Sigmoid colon (tissue), 6 donors: ENCODE measurements at regions not wholly inside any gene's neighbourhood (a gene's known extent, or its start where the extent isn't known, plus 50 kb on each side); places are given as distances from the start of the nearest gene placed in this dataset.

Experiments
- DNase-seq: peaks from one replicate; pipeline ENCODE4 v3.0.0-alpha.2; 2019
- H3K27ac ChIP-seq, 4 donors: fragments of 200-600 bp; sonication (generic); one replicate each; pipeline ENCODE4 v1.5.1; 2016 to 2019; ENCODE audit warnings: mild to moderate bottlenecking in 1 of 4
- H3K27me3 ChIP-seq, 3 donors: fragments of 200-600 bp; sonication (generic); one replicate each; pipeline ENCODE4 v1.5.1; 2019; ENCODE audit warnings: mild to moderate bottlenecking in 1 of 3
- H3K36me3 ChIP-seq, 4 donors: fragments of 200-600 bp; sonication (generic); one replicate each; pipeline ENCODE4 v1.5.1; 2016 to 2019
- H3K4me1 ChIP-seq, 4 donors: fragments of 200-600 bp; sonication (generic); one replicate each; pipeline ENCODE4 v1.5.1; 2017 to 2019
- H3K4me3 ChIP-seq, 4 donors: fragments of 200-600 bp; sonication (generic); one replicate each; pipeline ENCODE4 v1.5.1; 2017 to 2019; ENCODE audit warnings: mild to moderate bottlenecking in 2 of 4, moderate library complexity in 1 of 4
- H3K9me3 ChIP-seq, 4 donors: fragments of 200-600 bp in 3 of 4; sonication (generic) in 3 of 4; one replicate each; pipeline versions ENCODE4 v1.5.1 to v1.6.1; 2013 to 2019
- EP300 ChIP-seq, 4 donors: sonication (generic); formaldehyde crosslinking; IDR thresholded peaks; one replicate each; pipeline ENCODE4 v1.6.1; 2017; ENCODE audit warnings: antibody characterized with exemption in 4 of 4
- POLR2A ChIP-seq, 2 donors: fragments of 450-650 bp; IDR thresholded peaks; one replicate each; pipeline ENCODE4 v1.6.1; 2016; ENCODE audit warnings: antibody characterized with exemption in 2 of 2, mild to moderate bottlenecking in 2 of 2, moderate library complexity in 2 of 2
- POLR2AphosphoS5 ChIP-seq, 4 donors: sonication (generic); formaldehyde crosslinking; IDR thresholded peaks; one replicate each; pipeline ENCODE4 v1.6.1; 2017; ENCODE audit warnings: antibody characterized with exemption in 4 of 4
- WGBS, 2 donors: extraction: QIAGEN DNeasy Blood & Tissue Kit; methylation state at CpG; one replicate each; pipeline ENCODE4 v1.1.7; 2013; 5-methylcytosine and 5-hydroxymethylcytosine counted together
- intact Hi-C: fragments of 100-400 bp; cut with DNase I; formaldehyde crosslinking; loops from one replicate; pipeline ENCODE4 v1.15.1; 2023
- TF ChIP-seq, protein P1 (sequence below), 4 experiments: fragments of 450-650 bp in 3 of 4; fragments of 200-600 bp in 1 of 4; IDR thresholded peaks; one replicate each; pipeline ENCODE4 v1.5.1; 2016 to 2019; ENCODE audit warnings: antibody characterized with exemption in 4 of 4, mild to moderate bottlenecking in 3 of 4, moderate library complexity in 2 of 4
- donor health status: healthy with polysubstance abuse.
- donor health status: healthy.

DNA sequence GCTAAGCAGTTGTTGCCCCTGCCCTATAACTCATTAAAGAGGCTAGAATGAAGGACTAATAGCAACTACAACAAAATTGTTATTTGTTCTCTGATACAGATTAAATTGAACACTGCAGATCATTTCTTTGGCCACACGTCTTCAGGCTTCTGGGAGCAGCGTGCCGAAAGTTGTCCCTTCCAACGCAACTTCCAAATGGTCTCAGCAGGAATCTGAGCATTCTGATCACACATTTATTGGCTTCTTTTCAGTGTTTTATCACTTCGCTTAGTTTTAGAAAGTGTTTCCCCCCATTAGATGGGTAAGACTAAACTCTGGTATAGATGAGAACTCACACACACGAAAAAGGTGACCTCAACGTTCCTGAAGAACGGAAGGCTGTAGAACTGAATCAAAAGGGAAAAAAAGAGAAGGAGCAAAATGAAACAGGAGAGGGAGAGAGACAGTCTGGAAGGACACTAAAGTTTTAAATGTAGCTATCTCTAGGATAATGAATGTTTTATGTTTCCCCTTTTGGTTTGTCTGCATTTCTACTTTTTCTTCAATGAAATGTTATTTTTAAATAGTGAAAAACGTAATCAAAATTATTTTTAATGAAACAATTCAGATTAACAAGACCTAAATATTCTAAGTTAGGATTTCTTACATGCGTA, 336.5 kb downstream of the RRAGC start:
- intact Hi-C loops = no loop called here
- Histone ChIP-seq H3K4me1 (no peaks in the 10 kb centered on the region), H3K9me3 (no peaks in the 10 kb centered on the region), H3K27me3 (peaks cover 0 to 44% (median 18%) of the 10 kb centered on the region in 3 donors), H3K27ac (no peak overlapping the region), H3K4me3 (no peak overlapping the region), H3K36me3 (no peaks in the 10 kb centered on the region)
- whole genome bisulfite sequencing, 2 donors = 74 to 79% methylated on average over 10 of the region's 10 CpGs
- no peak for TF ChIP-seq EP300 (IDR thresholded peaks at IDR 0.05)
- DNase-seq = no peak

DNA sequence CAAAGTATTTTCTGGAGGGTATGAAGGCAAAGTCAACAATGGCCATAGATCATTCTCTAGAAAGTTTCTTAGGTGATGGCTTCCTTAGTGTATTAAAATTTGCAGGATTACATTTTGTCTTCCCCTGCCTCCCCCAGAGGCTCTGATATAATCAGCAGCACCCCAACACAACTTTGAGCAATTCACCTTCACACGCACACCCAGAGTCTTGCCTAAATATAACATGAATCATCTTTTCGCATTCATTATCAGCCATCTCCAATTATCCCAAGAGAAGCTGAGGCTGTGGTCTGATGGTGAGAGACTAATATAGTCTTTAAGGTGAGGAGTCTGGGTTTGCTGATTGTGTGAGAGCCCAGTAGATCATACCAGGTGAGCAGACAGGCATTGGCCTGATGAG, 343.0 kb downstream of the RRAGC start:
- intact Hi-C loops = no loop called here
- Histone ChIP-seq H3K4me3 (no peak overlapping the region), H3K27ac (no peak overlapping the region), H3K36me3 (no peaks in the 10 kb centered on the region), H3K4me1 (no peaks in the 10 kb centered on the region), H3K9me3 (no peaks in the 10 kb centered on the region), H3K27me3 (peaks cover 0 to 2% (median 0%) of the 10 kb centered on the region in 3 donors)
- DNase-seq = no peak
- 93% methylated on average over 2 of the region's 2 CpGs for WGBS, 2 donors
- TF ChIP-seq, protein P1, sequence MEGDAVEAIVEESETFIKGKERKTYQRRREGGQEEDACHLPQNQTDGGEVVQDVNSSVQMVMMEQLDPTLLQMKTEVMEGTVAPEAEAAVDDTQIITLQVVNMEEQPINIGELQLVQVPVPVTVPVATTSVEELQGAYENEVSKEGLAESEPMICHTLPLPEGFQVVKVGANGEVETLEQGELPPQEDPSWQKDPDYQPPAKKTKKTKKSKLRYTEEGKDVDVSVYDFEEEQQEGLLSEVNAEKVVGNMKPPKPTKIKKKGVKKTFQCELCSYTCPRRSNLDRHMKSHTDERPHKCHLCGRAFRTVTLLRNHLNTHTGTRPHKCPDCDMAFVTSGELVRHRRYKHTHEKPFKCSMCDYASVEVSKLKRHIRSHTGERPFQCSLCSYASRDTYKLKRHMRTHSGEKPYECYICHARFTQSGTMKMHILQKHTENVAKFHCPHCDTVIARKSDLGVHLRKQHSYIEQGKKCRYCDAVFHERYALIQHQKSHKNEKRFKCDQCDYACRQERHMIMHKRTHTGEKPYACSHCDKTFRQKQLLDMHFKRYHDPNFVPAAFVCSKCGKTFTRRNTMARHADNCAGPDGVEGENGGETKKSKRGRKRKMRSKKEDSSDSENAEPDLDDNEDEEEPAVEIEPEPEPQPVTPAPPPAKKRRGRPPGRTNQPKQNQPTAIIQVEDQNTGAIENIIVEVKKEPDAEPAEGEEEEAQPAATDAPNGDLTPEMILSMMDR (IDR thresholded peaks at IDR 0.05) = no peak
- TF ChIP-seq POLR2AphosphoS5 (IDR thresholded peaks at IDR 0.05) (no peak), POLR2A (IDR thresholded peaks at IDR 0.05) (no peak), EP300 (IDR thresholded peaks at IDR 0.05) (no peak)

DNA sequence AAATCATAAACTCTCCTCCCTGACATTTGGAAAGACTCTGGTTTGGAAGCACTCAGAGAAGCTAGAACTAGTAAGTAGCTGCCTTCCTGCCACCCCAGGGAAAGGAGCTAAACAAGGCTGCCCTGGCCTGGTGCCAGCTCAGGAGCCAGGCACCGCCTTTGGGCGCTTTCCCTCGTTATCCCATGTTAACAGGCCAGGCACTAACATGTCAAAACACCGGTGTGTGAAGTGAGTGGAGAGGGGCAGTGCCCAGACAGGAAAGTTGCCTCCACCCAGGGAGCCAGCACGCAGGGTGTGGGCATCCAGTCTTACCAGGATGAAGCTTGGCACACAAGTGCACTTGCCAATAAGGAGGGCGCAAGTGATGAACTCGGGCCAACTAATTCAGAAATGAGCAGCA, 346.8 kb downstream of the RRAGC start:
- Histone ChIP-seq H3K9me3 (no peaks in the 10 kb centered on the region), H3K4me3 (no peak overlapping the region), H3K27me3 (peaks cover 0 to 21% (median 0%) of the 10 kb centered on the region in 3 donors), H3K4me1 (no peaks in the 10 kb centered on the region), H3K36me3 (no peaks in the 10 kb centered on the region), H3K27ac (no peak overlapping the region)
- WGBS, 2 donors = 42 to 78% methylated on average over 7 of the region's 7 CpGs
- DNase-seq = no peak
- TF ChIP-seq POLR2AphosphoS5 (IDR thresholded peaks at IDR 0.05) (no peak), EP300 (IDR thresholded peaks at IDR 0.05) (no peak), POLR2A (IDR thresholded peaks at IDR 0.05) (no peak)
- TF ChIP-seq, protein P1 (IDR thresholded peaks at IDR 0.05) = no peak
- intact Hi-C loops = no loop called here

DNA sequence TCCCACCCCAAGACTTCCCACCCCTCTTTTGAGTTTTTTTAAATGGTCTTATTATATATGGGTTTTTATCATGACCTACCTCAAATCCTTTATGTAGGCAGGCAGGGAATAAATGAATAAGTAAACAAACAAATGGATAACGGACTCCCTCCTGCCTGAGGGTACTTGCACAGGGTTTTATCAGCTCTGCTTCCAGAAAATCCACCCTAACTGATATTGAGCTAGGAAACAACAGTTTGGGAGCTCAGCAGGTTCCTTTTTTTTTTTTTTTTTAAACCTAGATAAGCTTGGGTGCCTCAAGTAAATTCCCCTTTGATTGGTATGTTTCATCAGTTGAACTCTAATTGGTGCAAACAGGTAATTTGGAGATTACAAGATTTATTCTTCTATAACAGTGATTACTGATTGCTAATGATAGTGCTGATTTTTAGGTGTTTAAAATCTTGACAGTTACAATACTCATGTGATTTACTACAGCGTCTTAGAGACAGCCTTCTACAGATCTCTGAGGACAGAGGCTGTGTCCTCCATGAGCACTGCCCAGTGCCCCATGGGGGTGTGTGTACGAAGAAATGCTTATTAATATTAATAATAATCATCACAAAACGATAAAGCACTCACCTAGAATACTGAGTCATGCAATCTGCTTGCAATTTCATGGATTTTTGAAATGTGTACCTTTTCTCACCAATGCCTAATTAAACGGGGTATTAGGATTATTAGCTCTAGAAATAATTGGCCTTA, 347.4 kb downstream of the RRAGC start:
- H3K27ac ChIP-seq = no peak overlapping the region
- no peaks in the 10 kb centered on the region for H3K36me3 ChIP-seq
- H3K4me1 ChIP-seq = no peaks in the 10 kb centered on the region
- intact Hi-C loops = no loop called here
- no peaks in the 10 kb centered on the region for H3K9me3 ChIP-seq
- no peak for DNase-seq
- WGBS, 2 donors = 58 to 70% methylated on average over 5 of the region's 5 CpGs
- TF ChIP-seq, protein P1 (IDR thresholded peaks at IDR 0.05) = no peak
- TF ChIP-seq POLR2AphosphoS5 (IDR thresholded peaks at IDR 0.05) = no peak
- no peak for TF ChIP-seq POLR2A (IDR thresholded peaks at IDR 0.05)
- no peak for TF ChIP-seq EP300 (IDR thresholded peaks at IDR 0.05)
- peaks cover 0 to 26% (median 0%) of the 10 kb centered on the region in 3 donors for H3K27me3 ChIP-seq
- H3K4me3 ChIP-seq = no peak overlapping the region

DNA sequence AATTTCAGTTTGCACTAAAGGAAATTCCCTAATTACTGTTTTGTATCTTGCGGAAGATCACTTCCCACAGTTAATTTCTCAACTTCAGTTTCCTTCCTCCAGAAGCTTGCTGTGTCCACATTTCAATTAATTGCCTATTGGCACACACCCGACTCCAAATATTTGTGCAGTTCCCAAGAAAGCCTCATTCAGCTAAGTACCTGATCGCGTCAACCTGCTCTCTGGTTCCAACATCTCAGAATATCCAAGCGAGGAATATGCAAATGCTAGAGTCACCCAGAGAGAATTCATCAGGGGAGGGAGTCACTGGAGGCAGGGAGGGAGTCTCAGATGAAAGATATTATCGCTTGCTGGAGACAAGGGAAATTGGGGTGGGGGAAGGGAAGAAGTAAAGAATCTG, 351.3 kb downstream of the RRAGC start:
- no peaks in the 10 kb centered on the region for H3K36me3 ChIP-seq
- 35 to 41% methylated on average over 6 of the region's 6 CpGs for WGBS, 2 donors
- intact Hi-C loops = no loop called here

More for the DNA sequence above, 351.3 kb downstream of the RRAGC start:
- TF ChIP-seq EP300 (IDR thresholded peaks at IDR 0.05) (no peak), POLR2AphosphoS5 (IDR thresholded peaks at IDR 0.05) (no peak), POLR2A (IDR thresholded peaks at IDR 0.05) (no peak)
- TF ChIP-seq, protein P1 (IDR thresholded peaks at IDR 0.05) = no peak
- no peaks in the 10 kb centered on the region for H3K9me3 ChIP-seq
- H3K4me1 ChIP-seq = no peaks in the 10 kb centered on the region
- no peak overlapping the region for H3K4me3 ChIP-seq
- DNase-seq = no peak
- H3K27ac ChIP-seq = no peak overlapping the region
- H3K27me3 ChIP-seq = peaks cover 0 to 32% (median 0%) of the 10 kb centered on the region in 3 donors
